ENCODE measurements at regions not wholly inside any gene's neighbourhood (a gene's known extent, or its start where the extent isn't known, plus 50 kb on each side); places are given as distances from the start of the nearest gene placed in this dataset.

GRCh38 chr17:73747221-73748002 is 103.2 kb upstream of the SDK2 start:
- peak; percentile 79 for ATAC-seq
- DNase-seq (ENCODE audit: missing footprints): peak; percentile 25
- intact Hi-C loops (cut with DNase I): no loop called here

DNA sequence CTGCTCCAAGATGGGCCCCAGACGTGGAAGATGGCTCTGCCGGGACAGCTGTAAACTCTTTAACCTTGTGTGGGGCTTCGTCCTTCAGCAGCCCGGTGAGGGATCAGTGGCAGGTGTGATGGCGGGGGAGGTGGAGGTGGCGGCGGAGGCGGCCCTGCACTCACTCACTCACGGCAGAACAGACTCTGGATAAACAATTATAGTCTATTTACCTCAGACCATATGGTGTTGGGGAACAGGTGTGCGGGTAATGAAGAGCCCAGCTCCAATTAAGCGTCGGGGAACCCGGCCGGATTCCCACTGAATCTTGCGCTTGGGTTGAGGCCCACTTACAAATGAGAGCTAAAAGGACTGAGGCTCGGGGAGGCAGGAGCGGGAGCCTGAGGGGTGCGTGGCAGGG is 104.3 kb upstream of the SDK2 start:
- no peak for ATAC-seq

DNA sequence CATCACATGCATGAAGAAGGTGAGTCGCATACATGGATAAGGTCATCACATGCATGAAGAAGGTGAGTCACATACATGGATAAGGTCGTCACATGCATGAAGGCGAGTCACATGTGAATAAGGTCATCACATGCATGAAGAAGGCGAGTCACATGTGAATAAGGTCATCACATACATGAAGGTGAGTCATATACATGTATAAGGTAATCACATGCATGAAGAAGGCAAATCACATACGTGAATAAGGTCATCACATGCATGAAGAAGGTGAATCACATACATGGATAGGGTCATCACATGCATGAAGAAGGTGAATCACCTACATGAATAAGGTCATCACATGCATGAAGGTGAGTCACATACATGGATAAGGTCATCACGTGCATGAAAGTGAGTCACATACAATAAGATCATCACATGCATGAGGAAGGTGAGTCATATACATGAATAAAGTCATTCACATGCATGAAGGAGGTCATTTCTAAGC is 105.1 kb upstream of the SDK2 start:
- ATAC-seq: no peak
- DNase-seq (ENCODE audit: missing footprints): no peak
- intact Hi-C loops (cut with DNase I): no loop called here

More for the DNA sequence above, 104.3 kb upstream of the SDK2 start:
- DNase-seq (ENCODE audit: missing footprints): peak; percentile 49
- intact Hi-C loops (cut with DNase I): no loop called here

DNA sequence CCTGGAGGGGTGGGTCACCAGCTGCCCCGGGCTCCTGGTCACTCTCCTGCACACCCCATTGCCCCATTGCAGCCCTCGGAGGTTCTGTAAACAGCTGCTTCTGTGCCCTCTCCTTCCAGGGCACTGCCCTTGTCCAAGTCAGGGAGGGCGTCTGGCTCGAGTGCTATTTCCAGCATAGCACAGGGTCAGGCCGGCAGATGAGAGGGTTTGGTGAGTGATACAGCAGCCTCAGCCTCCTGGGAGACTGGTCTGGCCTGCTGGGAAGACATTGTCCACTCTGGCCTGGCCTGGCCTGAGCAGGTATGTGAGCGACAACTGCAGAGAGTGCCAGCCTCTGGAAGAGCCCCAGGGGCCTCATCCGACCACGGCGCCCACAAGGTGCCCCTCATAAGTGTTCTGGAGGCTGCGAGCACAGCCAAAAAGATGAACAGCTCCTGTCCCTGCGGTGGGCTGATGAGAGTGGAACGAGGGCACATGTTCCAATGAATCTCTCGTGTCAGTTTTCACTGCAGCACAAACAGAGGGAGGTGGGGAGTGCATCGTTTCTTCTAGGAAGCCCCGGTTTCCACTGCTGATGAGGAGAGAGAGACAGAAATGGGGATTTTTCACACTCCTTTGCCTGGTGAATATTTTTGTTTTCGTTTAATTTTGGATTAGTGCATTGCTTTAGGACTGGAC is 105.8 kb upstream of the SDK2 start:
- DNase-seq (ENCODE audit: missing footprints) (peak; percentile 42), ATAC-seq (peak; percentile 52)
- intact Hi-C loops (cut with DNase I): no loop called here

- ATAC-seq (no peak), DNase-seq (ENCODE audit: missing footprints) (peak; percentile 34)
- intact Hi-C loops (cut with DNase I): no loop called here
These were observed 106.7 kb upstream of the SDK2 start for GRCh38 chr17:73750975-73751374.

DNA sequence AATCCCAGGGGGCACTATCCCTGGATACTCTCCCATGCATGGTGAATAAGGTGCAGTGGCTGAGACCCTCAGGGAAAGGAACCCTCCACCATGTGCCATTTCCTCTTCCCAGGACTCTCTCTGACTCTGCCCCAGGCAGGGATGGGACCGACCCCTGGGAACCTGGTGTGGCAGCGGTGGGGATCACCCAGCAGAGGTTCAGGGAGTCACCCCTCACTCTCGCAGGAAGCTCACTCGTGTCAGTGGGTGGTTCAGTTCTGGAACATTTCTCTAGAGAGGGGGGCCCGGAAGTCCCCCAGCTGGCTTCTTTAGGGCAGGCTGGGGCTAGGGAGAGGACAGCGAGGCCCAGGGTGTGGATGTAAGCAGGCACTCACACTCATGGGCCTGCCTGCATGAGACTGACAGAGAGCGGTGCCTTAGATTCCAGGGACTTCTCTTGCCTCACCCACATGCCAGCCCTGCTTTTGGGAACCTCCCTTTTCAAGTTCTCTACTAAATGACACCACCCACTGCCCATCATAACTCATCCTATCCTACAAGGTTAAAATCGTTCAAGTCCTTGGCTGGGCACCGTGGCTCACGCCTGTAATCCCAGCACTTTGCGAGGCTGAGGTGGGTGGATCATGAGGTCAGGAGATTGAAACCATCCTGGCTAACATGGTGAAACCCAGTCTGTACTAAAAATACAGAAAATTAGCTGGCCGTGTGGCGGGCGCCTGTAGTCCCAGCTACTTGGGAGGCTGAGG is 109.7 kb upstream of the SDK2 start:
- intact Hi-C loops (cut with DNase I): no loop called here
- DNase-seq (ENCODE audit: missing footprints) (no peak), ATAC-seq (no peak)

DNA sequence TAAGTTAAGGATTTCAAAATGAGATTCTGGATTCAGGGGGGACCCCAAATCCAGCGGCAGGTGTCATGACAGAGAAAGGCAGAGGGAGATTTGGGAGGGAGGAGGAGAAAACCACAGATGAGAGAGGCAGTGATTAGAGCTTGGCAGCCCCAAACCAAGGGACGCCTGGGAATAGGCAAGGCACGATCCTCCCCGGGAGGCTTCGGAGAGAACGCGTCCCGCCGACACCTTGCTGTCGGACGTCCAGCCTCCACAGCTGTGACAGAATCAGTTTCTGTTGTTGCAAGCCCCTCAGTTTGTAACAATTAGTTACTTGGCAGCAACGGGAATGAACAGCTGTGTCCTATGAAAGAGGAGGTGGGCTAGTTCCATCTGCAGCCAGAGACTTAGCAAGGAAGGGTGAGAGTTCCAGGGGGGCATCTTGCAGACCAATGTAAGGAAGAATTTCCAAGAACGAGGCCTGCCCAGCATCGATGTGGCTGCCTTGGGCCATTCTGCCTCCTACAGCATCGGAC is 110.7 kb upstream of the SDK2 start:
- ATAC-seq (no peak), DNase-seq (ENCODE audit: missing footprints) (no peak)
- intact Hi-C loops (cut with DNase I): no loop called here

- intact Hi-C loops (cut with DNase I): no loop called here
- no peak for DNase-seq (ENCODE audit: missing footprints)
- no peak for ATAC-seq
These were observed 113.2 kb upstream of the SDK2 start for GRCh38 chr17:73757420-73757819.

DNA sequence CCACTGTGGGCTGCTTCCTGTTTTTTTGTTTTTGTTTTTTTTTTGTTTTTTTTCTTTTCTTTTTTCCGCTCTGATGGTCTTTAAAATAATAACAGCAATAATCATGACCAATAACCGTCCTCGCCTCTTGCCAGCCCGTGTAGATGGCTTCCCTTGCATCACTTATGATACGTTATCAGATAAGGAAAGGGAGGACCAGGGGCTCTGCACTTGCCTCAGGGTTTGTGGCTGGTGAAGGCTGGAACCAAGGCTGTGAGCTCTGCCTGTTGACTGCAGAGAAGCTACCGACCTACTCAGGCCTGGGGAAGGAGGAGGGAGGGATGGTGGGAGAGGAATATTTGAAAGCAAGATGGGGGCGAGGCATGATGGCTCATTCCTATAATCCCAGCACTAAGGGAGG is 114.0 kb upstream of the SDK2 start:
- DNase-seq (ENCODE audit: missing footprints): no peak
- intact Hi-C loops (cut with DNase I): no loop called here
- no peak for ATAC-seq

DNA sequence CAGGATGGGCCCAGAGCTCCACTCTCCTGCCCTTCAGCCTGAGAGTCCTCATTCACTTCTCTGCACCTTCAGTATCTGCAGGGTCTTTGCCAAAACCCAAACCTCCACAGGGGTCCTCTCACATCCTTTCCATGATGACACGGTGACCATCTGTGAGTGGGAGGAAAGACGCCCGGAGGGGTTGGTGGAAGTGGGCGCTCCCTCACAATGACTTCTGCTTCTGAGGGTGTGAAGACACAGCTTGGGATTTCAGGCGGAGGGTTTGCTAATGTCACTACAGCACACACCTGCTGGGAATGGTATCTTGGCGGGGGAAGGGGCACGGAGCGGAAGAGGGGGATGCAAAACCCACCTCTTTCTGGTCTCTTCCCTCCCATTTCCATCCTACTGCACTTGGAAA is 115.1 kb upstream of the SDK2 start:
- no peak for ATAC-seq
- intact Hi-C loops (cut with DNase I): no loop called here

GRCh38 chr17:73759734-73760438 is 115.6 kb upstream of the SDK2 start:
- DNase-seq (ENCODE audit: missing footprints) (no peak), ATAC-seq (peak; percentile 18)
- intact Hi-C loops (cut with DNase I): loop anchor here (5.0 kb wide), 1 partner anchor 43 kb away; no protein-coding TSS in a partner anchor

More for the DNA sequence above, 115.1 kb upstream of the SDK2 start:
- DNase-seq (ENCODE audit: missing footprints): no peak

DNA sequence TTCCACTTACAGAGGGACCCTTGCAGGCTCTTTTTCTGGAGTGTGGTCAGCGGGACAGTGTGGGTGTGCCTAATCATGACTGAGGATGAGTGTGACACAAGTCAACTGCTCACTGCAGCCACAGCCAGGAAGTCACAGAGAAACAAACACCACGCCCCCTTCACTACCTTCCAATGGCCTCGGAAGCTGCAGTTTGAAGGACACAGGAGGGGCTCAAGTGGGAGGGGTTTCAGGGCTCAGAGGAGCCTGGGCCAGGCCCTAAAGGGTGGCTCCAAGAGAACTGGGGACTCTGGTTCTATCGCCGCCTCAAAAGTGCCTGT is 116.2 kb upstream of the SDK2 start:
- no peak for DNase-seq (ENCODE audit: missing footprints)
- ATAC-seq: no peak
- intact Hi-C loops (cut with DNase I): loop anchor here (5.0 kb wide), 1 partner anchor 43 kb away; no protein-coding TSS in a partner anchor

GRCh38 chr17:73765824-73766563 is 121.7 kb upstream of the SDK2 start:
- ATAC-seq: peak; percentile 56
- intact Hi-C loops (cut with DNase I): no loop called here

DNA sequence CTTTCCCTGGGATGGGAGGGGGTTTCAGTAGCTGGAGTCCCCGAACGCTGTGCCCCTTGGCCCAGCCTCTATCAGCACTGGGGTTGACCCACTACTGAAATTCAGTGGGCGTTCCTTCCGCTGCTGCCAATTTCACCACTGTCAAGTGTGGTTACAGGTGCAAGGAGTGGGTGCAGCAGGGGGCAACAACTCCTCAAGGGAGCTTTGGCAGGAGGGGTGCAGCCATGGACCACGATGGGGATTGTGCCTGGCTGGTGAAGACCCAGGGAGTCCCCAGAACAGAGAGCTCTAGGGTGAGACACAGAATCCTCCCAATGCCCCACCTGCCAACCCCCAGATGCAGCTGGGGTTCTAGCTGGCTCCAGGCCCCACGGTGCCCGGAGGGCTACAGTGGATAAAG is 123.5 kb upstream of the SDK2 start:
- intact Hi-C loops (cut with DNase I): no loop called here
- DNase-seq (ENCODE audit: missing footprints) (no peak), ATAC-seq (no peak)

More at GRCh38 chr17:73765824-73766563, 121.7 kb upstream of the SDK2 start:
- DNase-seq (ENCODE audit: missing footprints): no peak

- intact Hi-C loops (cut with DNase I): no loop called here
- DNase-seq (ENCODE audit: missing footprints) (no peak), ATAC-seq (no peak)
These were observed 124.4 kb upstream of the SDK2 start for GRCh38 chr17:73768691-73769090.

GRCh38 chr17:73769479-73769878 is 125.2 kb upstream of the SDK2 start:
- intact Hi-C loops (cut with DNase I): no loop called here
- DNase-seq (ENCODE audit: missing footprints) (no peak), ATAC-seq (no peak)

GRCh38 chr17:73770115-73770848 is 126.0 kb upstream of the SDK2 start:
- DNase-seq (ENCODE audit: missing footprints): peak; percentile 84
- intact Hi-C loops (cut with DNase I): no loop called here
- ATAC-seq: peak; percentile 88

GRCh38 chr17:73770849-73771229 is 126.6 kb upstream of the SDK2 start:
- intact Hi-C loops (cut with DNase I): no loop called here
- DNase-seq (ENCODE audit: missing footprints) (no peak), ATAC-seq (no peak)
